Muscle layer of duodenum (tissue), 2 donors: ENCODE measurements at regions not wholly inside any gene's neighbourhood (a gene's known extent, or its start where the extent isn't known, plus 50 kb on each side); places are given as distances from the start of the nearest gene placed in this dataset.

Experiments
- H3K27ac ChIP-seq: one replicate; pipeline ENCODE4 v1.7.0; 2013; ENCODE audit warnings: mild to moderate bottlenecking, low read length
- H3K27me3 ChIP-seq: one replicate; pipeline ENCODE4 v1.7.0; 2013; ENCODE audit warnings: low read depth, mild to moderate bottlenecking, control low read depth, low read length
- H3K36me3 ChIP-seq, 2 donors: one replicate each; pipeline ENCODE4 v1.7.0; 2013; ENCODE audit warnings: low read length in 2 of 2, control low read depth in 1 of 2, mild to moderate bottlenecking in 1 of 2; ENCODE audit not compliant: insufficient read depth in 2 of 2, control insufficient read depth in 1 of 2
- H3K4me1 ChIP-seq, 2 donors: one replicate each; pipeline ENCODE4 v1.7.0; 2013; ENCODE audit warnings: low read length in 2 of 2, mild to moderate bottlenecking in 2 of 2, control low read depth in 1 of 2, moderate library complexity in 1 of 2; ENCODE audit not compliant: insufficient read depth in 2 of 2, control insufficient read depth in 1 of 2
- H3K4me3 ChIP-seq, 2 donors: one replicate each; pipeline ENCODE4 v1.7.0; 2013; ENCODE audit warnings: low read length in 2 of 2, low read depth in 1 of 2, mild to moderate bottlenecking in 1 of 2
- H3K9me3 ChIP-seq, 2 donors: one replicate each; pipeline ENCODE4 v1.7.0; 2013; ENCODE audit warnings: low read length in 2 of 2, control low read depth in 1 of 2, mild to moderate bottlenecking in 1 of 2; ENCODE audit not compliant: control insufficient read depth in 1 of 2
- donor health status: healthy.

- Histone ChIP-seq H3K9me3 (no peaks in the 10 kb centered on the region), H3K27me3 (no peaks in the 10 kb centered on the region)
Measured at GRCh38 chrX:16451334-16451733, 198.6 kb upstream of the S100G start.

GRCh38 chrX:16454926-16455325 is 195.0 kb upstream of the S100G start:
- no peaks in the 10 kb centered on the region for H3K4me1 ChIP-seq
- H3K4me3 ChIP-seq: no peak overlapping the region
- H3K36me3 ChIP-seq: no peaks in the 10 kb centered on the region
- H3K27ac ChIP-seq: no peak overlapping the region
- no peaks in the 10 kb centered on the region for H3K9me3 ChIP-seq
- H3K27me3 ChIP-seq: no peaks in the 10 kb centered on the region

More at GRCh38 chrX:16451334-16451733, 198.6 kb upstream of the S100G start:
- Histone ChIP-seq H3K4me3 (no peak overlapping the region), H3K4me1 (no peaks in the 10 kb centered on the region), H3K36me3 (no peaks in the 10 kb centered on the region), H3K27ac (no peak overlapping the region)

- Histone ChIP-seq H3K27me3 (no peaks in the 10 kb centered on the region), H3K4me1 (no peaks in the 10 kb centered on the region), H3K4me3 (no peak overlapping the region), H3K9me3 (no peaks in the 10 kb centered on the region), H3K36me3 (no peaks in the 10 kb centered on the region), H3K27ac (no peak overlapping the region)
Measured at GRCh38 chrX:16457239-16457638, 192.7 kb upstream of the S100G start.

- no peaks in the 10 kb centered on the region for H3K27me3 ChIP-seq
- H3K4me3 ChIP-seq: no peak overlapping the region
- no peaks in the 10 kb centered on the region for H3K9me3 ChIP-seq
- H3K36me3 ChIP-seq: no peaks in the 10 kb centered on the region
- H3K4me1 ChIP-seq: peaks cover 0 to 4% of the 10 kb centered on the region in 2 donors
- no peak overlapping the region for H3K27ac ChIP-seq
Measured at GRCh38 chrX:16458208-16458607, 191.8 kb upstream of the S100G start.

GRCh38 chrX:16459008-16459407 is 190.9 kb upstream of the S100G start:
- H3K27ac ChIP-seq: no peak overlapping the region
- H3K9me3 ChIP-seq: no peaks in the 10 kb centered on the region
- peaks cover 0 to 4% of the 10 kb centered on the region in 2 donors for H3K4me1 ChIP-seq
- no peaks in the 10 kb centered on the region for H3K27me3 ChIP-seq
- no peak overlapping the region for H3K4me3 ChIP-seq
- H3K36me3 ChIP-seq: no peaks in the 10 kb centered on the region

GRCh38 chrX:16461968-16462367 is 188.0 kb upstream of the S100G start:
- Histone ChIP-seq H3K36me3 (no peaks in the 10 kb centered on the region), H3K4me3 (no peak overlapping the region), H3K4me1 (peaks cover 0 to 4% of the 10 kb centered on the region in 2 donors), H3K27ac (no peak overlapping the region), H3K27me3 (no peaks in the 10 kb centered on the region), H3K9me3 (no peaks in the 10 kb centered on the region)

GRCh38 chrX:16462912-16463311 is 187.0 kb upstream of the S100G start:
- Histone ChIP-seq H3K9me3 (no peaks in the 10 kb centered on the region), H3K4me3 (no peak overlapping the region), H3K27me3 (no peaks in the 10 kb centered on the region), H3K4me1 (peaks cover 0 to 4% of the 10 kb centered on the region in 2 donors), H3K27ac (no peak overlapping the region), H3K36me3 (no peaks in the 10 kb centered on the region)

GRCh38 chrX:16464369-16464768 is 185.6 kb upstream of the S100G start:
- no peaks in the 10 kb centered on the region for H3K36me3 ChIP-seq
- no peaks in the 10 kb centered on the region for H3K27me3 ChIP-seq
- no peak overlapping the region for H3K27ac ChIP-seq
- peaks cover 0 to 4% of the 10 kb centered on the region in 2 donors for H3K4me1 ChIP-seq
- no peak overlapping the region for H3K4me3 ChIP-seq
- H3K9me3 ChIP-seq: no peaks in the 10 kb centered on the region

- Histone ChIP-seq H3K9me3 (no peaks in the 10 kb centered on the region), H3K27me3 (no peaks in the 10 kb centered on the region), H3K4me1 (peaks cover 0 to 4% of the 10 kb centered on the region in 2 donors), H3K4me3 (no peak overlapping the region), H3K36me3 (no peaks in the 10 kb centered on the region), H3K27ac (no peak overlapping the region)
Measured at GRCh38 chrX:16465081-16465876, 184.7 kb upstream of the S100G start.

- Histone ChIP-seq H3K4me1 (peaks cover 0 to 4% of the 10 kb centered on the region in 2 donors), H3K9me3 (no peaks in the 10 kb centered on the region), H3K36me3 (no peaks in the 10 kb centered on the region), H3K27ac (no peak overlapping the region), H3K4me3 (no peak overlapping the region), H3K27me3 (no peaks in the 10 kb centered on the region)
Measured at GRCh38 chrX:16466640-16467432, 183.1 kb upstream of the S100G start.

GRCh38 chrX:16469870-16470269 is 180.1 kb upstream of the S100G start:
- H3K36me3 ChIP-seq: no peaks in the 10 kb centered on the region
- no peaks in the 10 kb centered on the region for H3K4me1 ChIP-seq
- H3K27me3 ChIP-seq: no peaks in the 10 kb centered on the region
- no peaks in the 10 kb centered on the region for H3K9me3 ChIP-seq
- no peak overlapping the region for H3K4me3 ChIP-seq
- H3K27ac ChIP-seq: no peak overlapping the region
